Astrocyte of the spinal cord (primary cell): ENCODE measurements at regions not wholly inside any gene's neighbourhood (a gene's known extent, or its start where the extent isn't known, plus 50 kb on each side); places are given as distances from the start of the nearest gene placed in this dataset.

Experiments
- DNase-seq: peaks from one replicate; pipeline ENCODE4 v3.0.0; 2011; ENCODE audit warnings: low read depth, low spot score
- H3K4me3 ChIP-seq: 2 replicates; pipeline ENCODE4 v1.5.1; 2011; ENCODE audit warnings: low read depth, mild to moderate bottlenecking, low read length, moderate library complexity
- CTCF ChIP-seq: IDR thresholded peaks from 2 replicates; pipeline ENCODE4 v1.5.1; 2012; ENCODE audit warnings: low read depth, mild to moderate bottlenecking, low read length, inconsistent platforms
- in situ Hi-C: cut with HindIII; loops from 2 replicates; pipeline ENCODE4 v1.10.0; 2017; ENCODE audit warnings: low sequenced_read_pairs

GRCh38 chr1:219372916-219373615, 199.4 kb downstream of the LYPLAL1 start:
- no peak overlapping the region for H3K4me3 ChIP-seq
- in situ Hi-C loops: no loop called here
- no peak for DNase-seq
- no peak for TF ChIP-seq CTCF

- H3K4me3 ChIP-seq: no peak overlapping the region
- in situ Hi-C loops: no loop called here
- TF ChIP-seq CTCF: no peak
- DNase-seq: no peak
These were observed 197.8 kb downstream of the LYPLAL1 start for GRCh38 chr1:219371471-219371870.

GRCh38 chr1:219367496-219367895, 193.8 kb downstream of the LYPLAL1 start:
- TF ChIP-seq CTCF: no peak
- no peak for DNase-seq
- no peak overlapping the region for H3K4me3 ChIP-seq
- in situ Hi-C loops: no loop called here

- in situ Hi-C loops: no loop called here
- DNase-seq: peak; percentile 12
- TF ChIP-seq CTCF: no peak
- no peak overlapping the region for H3K4me3 ChIP-seq
These were observed 191.8 kb downstream of the LYPLAL1 start for GRCh38 chr1:219365451-219365850.

GRCh38 chr1:219362702-219363101, 189.0 kb downstream of the LYPLAL1 start:
- H3K4me3 ChIP-seq: no peak overlapping the region
- no peak for DNase-seq
- in situ Hi-C loops: no loop called here
- no peak for TF ChIP-seq CTCF

GRCh38 chr1:219359126-219359525, 185.4 kb downstream of the LYPLAL1 start:
- TF ChIP-seq CTCF: no peak
- DNase-seq: no peak
- no peak overlapping the region for H3K4me3 ChIP-seq
- in situ Hi-C loops: no loop called here
